ENCODE measurements at regions not wholly inside any gene's neighbourhood (a gene's known extent, or its start where the extent isn't known, plus 50 kb on each side); places are given as distances from the start of the nearest gene placed in this dataset.

DNA sequence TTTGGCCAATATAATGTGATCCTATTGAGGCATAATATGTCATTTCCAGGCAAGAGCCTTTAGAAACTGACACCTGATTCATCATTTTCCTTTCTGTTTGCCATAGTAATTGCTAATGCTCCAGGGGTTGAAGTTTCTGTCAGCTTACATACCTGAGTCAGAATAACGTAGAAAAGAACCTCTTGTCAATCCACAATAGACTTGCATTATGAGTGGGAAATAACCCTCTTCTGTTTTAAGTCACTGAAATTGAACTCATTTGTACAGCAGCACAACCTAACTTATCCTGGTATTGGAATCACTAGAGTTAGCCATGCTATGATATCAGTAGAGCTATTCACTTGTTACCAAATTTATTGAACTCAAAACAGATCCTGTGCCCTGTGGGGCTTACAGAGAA, 101.7 kb upstream of the TP63 start (continued):
- peak in 1 of 2 experiments; percentile 84; a peak in 2 of 4 replicates for TF ChIP-seq ETV6 (conservative IDR thresholded peaks at IDR 0.05 in 1 of 2, IDR thresholded peaks at IDR 0.05 in 1 of 2; ENCODE audit: borderline replicate concordance in 1 of 2, low read depth in 1 of 2)
- TF ChIP-seq SIX5 (IDR thresholded peaks at IDR 0.05; ENCODE audit: low read depth, low read length, severe bottlenecking): no peak
- peak; percentile 57 for TF ChIP-seq RUNX3 (IDR thresholded peaks at IDR 0.05; ENCODE audit: low read length)
- TF ChIP-seq JUNB (IDR thresholded peaks at IDR 0.05): peak; percentile 93
- TF ChIP-seq, protein P1, sequence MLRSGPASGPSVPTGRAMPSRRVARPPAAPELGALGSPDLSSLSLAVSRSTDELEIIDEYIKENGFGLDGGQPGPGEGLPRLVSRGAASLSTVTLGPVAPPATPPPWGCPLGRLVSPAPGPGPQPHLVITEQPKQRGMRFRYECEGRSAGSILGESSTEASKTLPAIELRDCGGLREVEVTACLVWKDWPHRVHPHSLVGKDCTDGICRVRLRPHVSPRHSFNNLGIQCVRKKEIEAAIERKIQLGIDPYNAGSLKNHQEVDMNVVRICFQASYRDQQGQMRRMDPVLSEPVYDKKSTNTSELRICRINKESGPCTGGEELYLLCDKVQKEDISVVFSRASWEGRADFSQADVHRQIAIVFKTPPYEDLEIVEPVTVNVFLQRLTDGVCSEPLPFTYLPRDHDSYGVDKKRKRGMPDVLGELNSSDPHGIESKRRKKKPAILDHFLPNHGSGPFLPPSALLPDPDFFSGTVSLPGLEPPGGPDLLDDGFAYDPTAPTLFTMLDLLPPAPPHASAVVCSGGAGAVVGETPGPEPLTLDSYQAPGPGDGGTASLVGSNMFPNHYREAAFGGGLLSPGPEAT (IDR thresholded peaks at IDR 0.05; ENCODE audit: low read depth): no peak
- no peak for TF ChIP-seq MEF2A (IDR thresholded peaks at IDR 0.05; ENCODE audit: insufficient read depth, low read depth, low read length)
- no peak for TF ChIP-seq ELK1 (IDR thresholded peaks at IDR 0.05; ENCODE audit: low read depth, low read length)
- TF ChIP-seq, protein P2, sequence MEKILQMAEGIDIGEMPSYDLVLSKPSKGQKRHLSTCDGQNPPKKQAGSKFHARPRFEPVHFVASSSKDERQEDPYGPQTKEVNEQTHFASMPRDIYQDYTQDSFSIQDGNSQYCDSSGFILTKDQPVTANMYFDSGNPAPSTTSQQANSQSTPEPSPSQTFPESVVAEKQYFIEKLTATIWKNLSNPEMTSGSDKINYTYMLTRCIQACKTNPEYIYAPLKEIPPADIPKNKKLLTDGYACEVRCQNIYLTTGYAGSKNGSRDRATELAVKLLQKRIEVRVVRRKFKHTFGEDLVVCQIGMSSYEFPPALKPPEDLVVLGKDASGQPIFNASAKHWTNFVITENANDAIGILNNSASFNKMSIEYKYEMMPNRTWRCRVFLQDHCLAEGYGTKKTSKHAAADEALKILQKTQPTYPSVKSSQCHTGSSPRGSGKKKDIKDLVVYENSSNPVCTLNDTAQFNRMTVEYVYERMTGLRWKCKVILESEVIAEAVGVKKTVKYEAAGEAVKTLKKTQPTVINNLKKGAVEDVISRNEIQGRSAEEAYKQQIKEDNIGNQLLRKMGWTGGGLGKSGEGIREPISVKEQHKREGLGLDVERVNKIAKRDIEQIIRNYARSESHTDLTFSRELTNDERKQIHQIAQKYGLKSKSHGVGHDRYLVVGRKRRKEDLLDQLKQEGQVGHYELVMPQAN (conservative IDR thresholded peaks at IDR 0.05): no peak
- TF ChIP-seq EED (IDR thresholded peaks at IDR 0.05; ENCODE audit: low read depth): peak; percentile 61; the same call in 1 of the 2 replicates
- peak in 1 of 2 experiments; percentile 32; a peak in 1 of 4 replicates for TF ChIP-seq CEBPB (IDR thresholded peaks at IDR 0.05; ENCODE audit: borderline replicate concordance in 1 of 2, low read depth in 2 of 2, low read length in 2 of 2)
- TF ChIP-seq IRF4 (IDR thresholded peaks at IDR 0.05; ENCODE audit: low read depth, low read length): 0 out of 2 replicates have a peak, but pooled peaks have one; percentile 29
- TF ChIP-seq ATF2 (IDR thresholded peaks at IDR 0.05; ENCODE audit: low read length): 0 out of 2 replicates have a peak, but pooled peaks have one; percentile 59

Data from GM12878 (cell line).